Ishikawa (cell line): ENCODE measurements at regions not wholly inside any gene's neighbourhood (a gene's known extent, or its start where the extent isn't known, plus 50 kb on each side); places are given as distances from the start of the nearest gene placed in this dataset.

ENCODE experiments used
- CEBPB ChIP-seq: IDR thresholded peaks from 2 replicates; pipeline ENCODE4 v1.6.1; 2012
- EP300 ChIP-seq: IDR thresholded peaks from 2 replicates; pipeline ENCODE4 v1.6.1; 2012; ENCODE audit warnings: borderline replicate concordance
- FOXM1 ChIP-seq: IDR thresholded peaks from 2 replicates; pipeline ENCODE4 v1.6.1; 2012; ENCODE audit warnings: low read depth, borderline replicate concordance
- MAX ChIP-seq: IDR thresholded peaks from 2 replicates; pipeline ENCODE4 v1.6.1; 2012
- NFIC ChIP-seq: IDR thresholded peaks from 2 replicates; pipeline ENCODE4 v1.6.1; 2012
- RAD21 ChIP-seq: IDR thresholded peaks from 2 replicates; pipeline ENCODE4 v1.6.1; 2012; ENCODE audit warnings: low read depth
- REST ChIP-seq: IDR thresholded peaks from 2 replicates; pipeline ENCODE4 v1.6.1; 2012; ENCODE audit warnings: low read depth, mild to moderate bottlenecking
- TEAD4 ChIP-seq: IDR thresholded peaks from 2 replicates; pipeline ENCODE4 v1.6.1; 2012
- USF1 ChIP-seq: IDR thresholded peaks from 2 replicates; pipeline ENCODE4 v1.6.1; 2012

- TF ChIP-seq REST (no peak), CEBPB (no peak), NFIC (no peak), USF1 (no peak), MAX (no peak), RAD21 (no peak), EP300 (no peak), TEAD4 (no peak), FOXM1 (no peak)
These were observed 204.1 kb upstream of the NEIL3 start for GRCh38 chr4:177105536-177105935.
